Loucy (cell line): ENCODE measurements at regions not wholly inside any gene's neighbourhood (a gene's known extent, or its start where the extent isn't known, plus 50 kb on each side); places are given as distances from the start of the nearest gene placed in this dataset.

Source experiments
- CTCF ChIP-seq: fragments of 200-600 bp; sonication (generic); conservative IDR thresholded peaks from 2 replicates; pipeline ENCODE4 v1.5.1; 2014; ENCODE audit warnings: mild to moderate bottlenecking, antibody characterized with exemption, low read length
- EZH2phosphoT487 ChIP-seq: fragments of 200-600 bp; IDR thresholded peaks from 2 replicates; pipeline ENCODE4 v1.6.1; 2018; ENCODE audit warnings: antibody characterized with exemption, mild to moderate bottlenecking, moderate library complexity, borderline replicate concordance

- TF ChIP-seq EZH2phosphoT487 (no peak), CTCF (no peak)
Measured at GRCh38 chr7:125218076-125218475, 288.5 kb upstream of the POT1 start.
